ENCODE measurements at regions not wholly inside any gene's neighbourhood (a gene's known extent, or its start where the extent isn't known, plus 50 kb on each side); places are given as distances from the start of the nearest gene placed in this dataset.
A peak's percentile ranks its signal among the peaks of the same experiment; 100 is the strongest.
"Not testable (repeated sequence)": the region's sequence is repeated elsewhere in the genome, so short reads cannot be mapped to it uniquely, and the experiment has no call there.

- not testable (repeated sequence) for H3K9me3 ChIP-seq (ENCODE audit: insufficient read depth, low read depth, low read length); H3K36me3 ChIP-seq (ENCODE audit: control insufficient read depth in 1 of 2, insufficient read depth in 2 of 2, low read length in 2 of 2); H3K4ac ChIP-seq (ENCODE audit: low read depth, low read length); DNase-seq; H3K9ac ChIP-seq (ENCODE audit: low read length); H3K27ac ChIP-seq (ENCODE audit: low read depth, low read length); H3K4me2 ChIP-seq (ENCODE audit: low read length); H3K79me1 ChIP-seq (ENCODE audit: low read length); H4K12ac ChIP-seq (ENCODE audit: low read depth, low read length); H3K79me2 ChIP-seq (ENCODE audit: control insufficient read depth, insufficient read depth, low read length, poor library complexity); H3K4me1 ChIP-seq (ENCODE audit: control insufficient read depth in 1 of 2, insufficient read depth in 2 of 2, low read length in 2 of 2); H4K8ac ChIP-seq (ENCODE audit: low read depth, low read length); H3K18ac ChIP-seq (ENCODE audit: low read length); H4K91ac ChIP-seq (ENCODE audit: low read depth, low read length); H3K4me3 ChIP-seq (ENCODE audit: low read depth, low read length); H2AK5ac ChIP-seq (ENCODE audit: low read length); H2BK12ac ChIP-seq (ENCODE audit: low read length); H2BK5ac ChIP-seq (ENCODE audit: low read depth, low read length, poor library complexity); H3K23ac ChIP-seq (ENCODE audit: low read length); H3K27me3 ChIP-seq (ENCODE audit: insufficient read depth, low read length); H2AFZ ChIP-seq (ENCODE audit: insufficient read depth, low read length, poor library complexity); H3K14ac ChIP-seq (ENCODE audit: low read length); H2BK120ac ChIP-seq (ENCODE audit: insufficient read depth, low read length, poor library complexity)
- WGBS (ENCODE audit: extremely low coverage, insufficient coverage, insufficient read length) = no CpG with 5 or more reads among the region's 6 CpGs
Measured at GRCh38 chrX:128000033-128000432, 52.2 kb downstream of the ACTRT1 start.

- no peak overlapping the region for H4K12ac ChIP-seq (ENCODE audit: low read depth, low read length)
- no peak overlapping the region for H2AFZ ChIP-seq (ENCODE audit: insufficient read depth, low read length, poor library complexity)
- H3K9me3 ChIP-seq (ENCODE audit: insufficient read depth, low read depth, low read length) = no peaks in the 10 kb centered on the region
- no peak overlapping the region for H3K4me2 ChIP-seq (ENCODE audit: low read length)
- no peaks in the 10 kb centered on the region for H3K36me3 ChIP-seq (ENCODE audit: control insufficient read depth in 1 of 2, insufficient read depth in 2 of 2, low read length in 2 of 2)
- H2BK12ac ChIP-seq (ENCODE audit: low read length) = no peak overlapping the region
- H3K4me3 ChIP-seq (ENCODE audit: low read depth, low read length) = no peak overlapping the region
- H3K27ac ChIP-seq (ENCODE audit: low read depth, low read length) = no peak overlapping the region
- H3K4me1 ChIP-seq (ENCODE audit: control insufficient read depth in 1 of 2, insufficient read depth in 2 of 2, low read length in 2 of 2) = no peaks in the 10 kb centered on the region
- no peaks in the 10 kb centered on the region for H3K27me3 ChIP-seq (ENCODE audit: insufficient read depth, low read length)
- H3K79me2 ChIP-seq (ENCODE audit: control insufficient read depth, insufficient read depth, low read length, poor library complexity) = no peaks in the 10 kb centered on the region
- no peak overlapping the region for H2AK5ac ChIP-seq (ENCODE audit: low read length)
- no peak overlapping the region for H3K18ac ChIP-seq (ENCODE audit: low read length)
- H2BK120ac ChIP-seq (ENCODE audit: insufficient read depth, low read length, poor library complexity) = no peak overlapping the region
- H3K14ac ChIP-seq (ENCODE audit: low read length) = no peak overlapping the region
- WGBS (ENCODE audit: extremely low coverage, insufficient coverage, insufficient read length) = no CpG with 5 or more reads among the region's 1 CpG
- H4K91ac ChIP-seq (ENCODE audit: low read depth, low read length) = no peak overlapping the region
- H3K79me1 ChIP-seq (ENCODE audit: low read length) = no peaks in the 10 kb centered on the region
- no peak overlapping the region for H4K8ac ChIP-seq (ENCODE audit: low read depth, low read length)
- H3K4ac ChIP-seq (ENCODE audit: low read depth, low read length) = no peak overlapping the region
- H2BK5ac ChIP-seq (ENCODE audit: low read depth, low read length, poor library complexity) = no peak overlapping the region
- H3K9ac ChIP-seq (ENCODE audit: low read length) = no peak overlapping the region
- no peak overlapping the region for H3K23ac ChIP-seq (ENCODE audit: low read length)
- DNase-seq = no peak
Measured at GRCh38 chrX:127963696-127964095, 88.5 kb downstream of the ACTRT1 start.

- Histone ChIP-seq H3K18ac (ENCODE audit: low read length) (no peak overlapping the region), H2AK5ac (ENCODE audit: low read length) (no peak overlapping the region), H3K79me2 (ENCODE audit: control insufficient read depth, insufficient read depth, low read length, poor library complexity) (no peaks in the 10 kb centered on the region), H3K27me3 (ENCODE audit: insufficient read depth, low read length) (no peaks in the 10 kb centered on the region), H3K14ac (ENCODE audit: low read length) (no peak overlapping the region), H2BK120ac (ENCODE audit: insufficient read depth, low read length, poor library complexity) (peak overlapping the region; percentile 53), H3K23ac (ENCODE audit: low read length) (no peak overlapping the region), H4K8ac (ENCODE audit: low read depth, low read length) (no peak overlapping the region), H4K91ac (ENCODE audit: low read depth, low read length) (peak overlapping the region; percentile 73), H2BK5ac (ENCODE audit: low read depth, low read length, poor library complexity) (no peak overlapping the region), H2AFZ (ENCODE audit: insufficient read depth, low read length, poor library complexity) (no peak overlapping the region), H3K27ac (ENCODE audit: low read depth, low read length) (no peak overlapping the region), H3K36me3 (ENCODE audit: control insufficient read depth in 1 of 2, insufficient read depth in 2 of 2, low read length in 2 of 2) (no peaks in the 10 kb centered on the region), H3K4me1 (ENCODE audit: control insufficient read depth in 1 of 2, insufficient read depth in 2 of 2, low read length in 2 of 2) (no peaks in the 10 kb centered on the region), H3K9me3 (ENCODE audit: insufficient read depth, low read depth, low read length) (no peaks in the 10 kb centered on the region), H3K79me1 (ENCODE audit: low read length) (peaks cover 5% of the 10 kb centered on the region), H3K4me3 (ENCODE audit: low read depth, low read length) (no peak overlapping the region), H3K9ac (ENCODE audit: low read length) (no peak overlapping the region), H3K4me2 (ENCODE audit: low read length) (no peak overlapping the region), H3K4ac (ENCODE audit: low read depth, low read length) (no peak overlapping the region), H2BK12ac (ENCODE audit: low read length) (peak overlapping the region; percentile 44), H4K12ac (ENCODE audit: low read depth, low read length) (no peak overlapping the region)
- WGBS (ENCODE audit: extremely low coverage, insufficient coverage, insufficient read length) = no CpG with 5 or more reads among the region's 2 CpGs
- no peak for DNase-seq
Measured at GRCh38 chrX:127947450-127947849, 104.8 kb downstream of the ACTRT1 start.

- H3K27ac ChIP-seq (ENCODE audit: low read depth, low read length) = no peak overlapping the region
- no peak overlapping the region for H2BK120ac ChIP-seq (ENCODE audit: insufficient read depth, low read length, poor library complexity)
- H3K9ac ChIP-seq (ENCODE audit: low read length) = no peak overlapping the region
- H3K4me1 ChIP-seq (ENCODE audit: control insufficient read depth in 1 of 2, insufficient read depth in 2 of 2, low read length in 2 of 2) = no peaks in the 10 kb centered on the region
- no peak overlapping the region for H2BK5ac ChIP-seq (ENCODE audit: low read depth, low read length, poor library complexity)
- no peak for DNase-seq
- H4K8ac ChIP-seq (ENCODE audit: low read depth, low read length) = no peak overlapping the region
- no peaks in the 10 kb centered on the region for H3K79me2 ChIP-seq (ENCODE audit: control insufficient read depth, insufficient read depth, low read length, poor library complexity)
- H3K79me1 ChIP-seq (ENCODE audit: low read length) = peaks cover 5% of the 10 kb centered on the region
- no peak overlapping the region for H4K91ac ChIP-seq (ENCODE audit: low read depth, low read length)
- H3K14ac ChIP-seq (ENCODE audit: low read length) = no peak overlapping the region
- no peaks in the 10 kb centered on the region for H3K9me3 ChIP-seq (ENCODE audit: insufficient read depth, low read depth, low read length)
- H3K4ac ChIP-seq (ENCODE audit: low read depth, low read length) = no peak overlapping the region
- no peak overlapping the region for H4K12ac ChIP-seq (ENCODE audit: low read depth, low read length)
- no peaks in the 10 kb centered on the region for H3K36me3 ChIP-seq (ENCODE audit: control insufficient read depth in 1 of 2, insufficient read depth in 2 of 2, low read length in 2 of 2)
- H3K18ac ChIP-seq (ENCODE audit: low read length) = no peak overlapping the region
- H3K27me3 ChIP-seq (ENCODE audit: insufficient read depth, low read length) = no peaks in the 10 kb centered on the region
- H3K4me2 ChIP-seq (ENCODE audit: low read length) = no peak overlapping the region
- no peak overlapping the region for H2AK5ac ChIP-seq (ENCODE audit: low read length)
- no peak overlapping the region for H2AFZ ChIP-seq (ENCODE audit: insufficient read depth, low read length, poor library complexity)
- H2BK12ac ChIP-seq (ENCODE audit: low read length) = no peak overlapping the region
- no peak overlapping the region for H3K23ac ChIP-seq (ENCODE audit: low read length)
- no peak overlapping the region for H3K4me3 ChIP-seq (ENCODE audit: low read depth, low read length)
- no CpG with 5 or more reads among the region's 1 CpG for WGBS (ENCODE audit: extremely low coverage, insufficient coverage, insufficient read length)
Measured at GRCh38 chrX:127943571-127943970, 108.6 kb downstream of the ACTRT1 start.
